ENCODE measurements at regions not wholly inside any gene's neighbourhood (a gene's known extent, or its start where the extent isn't known, plus 50 kb on each side); places are given as distances from the start of the nearest gene placed in this dataset.
"Not testable (repeated sequence)": the region's sequence is repeated elsewhere in the genome, so short reads cannot be mapped to it uniquely, and the experiment has no call there.

- Histone ChIP-seq H3K4me1 (no peaks in the 10 kb centered on the region), H3K9me3 (no peaks in the 10 kb centered on the region), H3K4me3 (no peak overlapping the region), H3K36me3 (no peaks in the 10 kb centered on the region), H3K27me3 (no peaks in the 10 kb centered on the region), H3K27ac (no peak overlapping the region)
- FAIRE-seq (no peak), DNase-seq (no peak), ATAC-seq (no peak)
- TF ChIP-seq CTCF (IDR thresholded peaks at IDR 0.05), result no peak
- intact Hi-C loops (cut with DNase I), result no loop called here
- 94 to 98% methylated on average over 4 of the region's 4 CpGs for WGBS, 2 donors
Observed at GRCh38 chr17:63285551-63285950, 160.6 kb downstream of the CYB561 start.

GRCh38 chr17:63286254-63286653, 159.9 kb downstream of the CYB561 start:
- no peaks in the 10 kb centered on the region for H3K4me1 ChIP-seq
- intact Hi-C loops (cut with DNase I), result no loop called here
- H3K27me3 ChIP-seq, result no peaks in the 10 kb centered on the region
- ATAC-seq, result no peak
- FAIRE-seq, result no peak
- no peak for TF ChIP-seq CTCF (IDR thresholded peaks at IDR 0.05)
- DNase-seq, result no peak
- no peak overlapping the region for H3K27ac ChIP-seq
- H3K36me3 ChIP-seq, result no peaks in the 10 kb centered on the region
- no peaks in the 10 kb centered on the region for H3K9me3 ChIP-seq
- no peak overlapping the region for H3K4me3 ChIP-seq

- H3K27ac ChIP-seq; H3K4me3 ChIP-seq; ATAC-seq; H3K9me3 ChIP-seq; intact Hi-C loops (cut with DNase I); FAIRE-seq; H3K27me3 ChIP-seq; DNase-seq; H3K4me1 ChIP-seq; H3K36me3 ChIP-seq: not testable (repeated sequence)
- WGBS, 2 donors, result 96 to 97% methylated on average over 4 of the region's 4 CpGs
Observed at GRCh38 chr17:63287006-63287405, 159.1 kb downstream of the CYB561 start.

GRCh38 chr17:63289931-63290330, 156.2 kb downstream of the CYB561 start:
- no peak for FAIRE-seq
- no peak for DNase-seq
- no peaks in the 10 kb centered on the region for H3K27me3 ChIP-seq
- H3K36me3 ChIP-seq, result no peaks in the 10 kb centered on the region
- no peak for TF ChIP-seq CTCF (IDR thresholded peaks at IDR 0.05)
- WGBS, 2 donors, result 95 to 100% methylated on average over 1 of the region's 1 CpG
- no peaks in the 10 kb centered on the region for H3K4me1 ChIP-seq
- ATAC-seq, result no peak
- H3K27ac ChIP-seq, result no peak overlapping the region
- H3K4me3 ChIP-seq, result no peak overlapping the region
- intact Hi-C loops (cut with DNase I), result no loop called here
- H3K9me3 ChIP-seq, result no peaks in the 10 kb centered on the region

GRCh38 chr17:63290351-63290750, 155.8 kb downstream of the CYB561 start:
- no peak overlapping the region for H3K4me3 ChIP-seq
- no peaks in the 10 kb centered on the region for H3K27me3 ChIP-seq
- H3K27ac ChIP-seq, result no peak overlapping the region
- no peak for FAIRE-seq
- no peaks in the 10 kb centered on the region for H3K36me3 ChIP-seq
- no peak for TF ChIP-seq CTCF (IDR thresholded peaks at IDR 0.05)
- no peaks in the 10 kb centered on the region for H3K9me3 ChIP-seq
- DNase-seq, result no peak
- ATAC-seq, result no peak
- intact Hi-C loops (cut with DNase I), result no loop called here
- WGBS, 2 donors, result 93 to 99% methylated on average over 1 of the region's 1 CpG
- no peaks in the 10 kb centered on the region for H3K4me1 ChIP-seq

GRCh38 chr17:63290784-63291183, 155.3 kb downstream of the CYB561 start:
- ATAC-seq (no peak), DNase-seq (no peak), FAIRE-seq (no peak)
- TF ChIP-seq CTCF (IDR thresholded peaks at IDR 0.05), result no peak
- Histone ChIP-seq H3K4me1 (no peaks in the 10 kb centered on the region), H3K27me3 (no peaks in the 10 kb centered on the region), H3K27ac (no peak overlapping the region), H3K9me3 (no peaks in the 10 kb centered on the region), H3K36me3 (no peaks in the 10 kb centered on the region), H3K4me3 (no peak overlapping the region)
- intact Hi-C loops (cut with DNase I), result no loop called here
- WGBS, 2 donors, result 68 to 74% methylated on average over 2 of the region's 2 CpGs
